A673 (cell line): ENCODE measurements at regions not wholly inside any gene's neighbourhood (a gene's known extent, or its start where the extent isn't known, plus 50 kb on each side); places are given as distances from the start of the nearest gene placed in this dataset.
"Not testable (repeated sequence)": the region's sequence is repeated elsewhere in the genome, so short reads cannot be mapped to it uniquely, and the experiment has no call there.

ENCODE experiments used
- BruUV-seq: library from RNA; stranded (reverse); fragments of 400-500 nt; replicated peaks from 2 replicates; lab custom pipeline; 2021; lab: Mats Ljungman, UMichigan
- CTCF ChIA-PET: fragments of 300-600 bp; sonication (Branson Sonifier 250); formaldehyde crosslinking; loops from one replicate; lab custom pipeline; 2022; ENCODE audit warnings: antibody characterized with exemption; lab: Charles Lee
- POLR2A ChIA-PET: fragments of 300-600 bp; sonication (Branson Sonifier 250); formaldehyde crosslinking; loops from one replicate; lab custom pipeline; 2022; ENCODE audit warnings: antibody characterized with exemption; ENCODE audit not compliant: low non-redundant PET; lab: Charles Lee
- DNase-seq: peaks from one replicate; pipeline ENCODE4 v3.0.0-alpha.2; 2015; ENCODE audit warnings: low spot score
- H3K27ac ChIP-seq: fragments of 200-600 bp; sonication (generic); 2 replicates; pipeline ENCODE4 v1.5.1; 2016; ENCODE audit warnings: mixed run types, low read depth, mild to moderate bottlenecking, mixed read lengths, antibody characterized with exemption, low read length; ENCODE audit not compliant: poor library complexity, severe bottlenecking
- H3K27me3 ChIP-seq: fragments of 200-600 bp; sonication (generic); replicated peaks from 2 replicates; pipeline ENCODE4 v1.6.1; 2017; ENCODE audit warnings: mixed run types, low read depth, mild to moderate bottlenecking, mixed read lengths, antibody characterized with exemption, low read length; ENCODE audit not compliant: insufficient read depth, poor library complexity
- H3K36me3 ChIP-seq: fragments of 200-600 bp; sonication (generic); 2 replicates; pipeline ENCODE4 v1.6.1; 2016; ENCODE audit warnings: mixed run types, mild to moderate bottlenecking, mixed read lengths, antibody characterized with exemption, low read length; ENCODE audit not compliant: insufficient read depth, poor library complexity, severe bottlenecking
- H3K4me1 ChIP-seq: fragments of 200-600 bp; sonication (generic); 2 replicates; pipeline ENCODE4 v1.6.1; 2017; ENCODE audit warnings: mixed run types, mild to moderate bottlenecking, mixed read lengths, antibody characterized with exemption, low read length; ENCODE audit not compliant: insufficient read depth, poor library complexity, severe bottlenecking
- H3K4me3 ChIP-seq: fragments of 200-600 bp; sonication (generic); 2 replicates; pipeline ENCODE4 v1.5.1; 2016; ENCODE audit warnings: low read depth, mixed run types, mild to moderate bottlenecking, mixed read lengths, low read length; ENCODE audit not compliant: poor library complexity, severe bottlenecking
- H3K9me3 ChIP-seq: fragments of 200-600 bp; sonication (generic); 2 replicates; pipeline ENCODE4 v1.6.1; 2016; ENCODE audit warnings: mixed run types, low read depth, mild to moderate bottlenecking, mixed read lengths, antibody characterized with exemption, low read length; ENCODE audit not compliant: poor library complexity, severe bottlenecking
- CTCF ChIP-seq: fragments of 300-800, 200-600 bp; sonication (generic); conservative IDR thresholded peaks from 2 replicates; pipeline ENCODE4 v1.5.1; 2017; ENCODE audit warnings: low read depth, mild to moderate bottlenecking, antibody characterized with exemption, low read length, moderate library complexity, mixed read lengths
- EZH2 ChIP-seq: fragments of 200-600 bp; sonication (generic); IDR thresholded peaks from 2 replicates; pipeline ENCODE4 v1.6.1; 2017; ENCODE audit warnings: borderline replicate concordance, low read depth, mild to moderate bottlenecking, mixed read lengths, antibody characterized with exemption, low read length; ENCODE audit not compliant: poor library complexity, severe bottlenecking
- intact Hi-C: fragments of 100-400 bp; cut with micrococcal nuclease; formaldehyde crosslinking; loops from one replicate; pipeline ENCODE4 v1.10.0; 2022; ENCODE audit not compliant: unreplicated experiment

- Histone ChIP-seq H3K36me3 (peaks cover 17% of the 10 kb centered on the region), H3K27me3 (no peaks in the 10 kb centered on the region), H3K27ac (peak overlapping the region; percentile 90), H3K4me1 (peaks cover 4% of the 10 kb centered on the region), H3K9me3 (no peaks in the 10 kb centered on the region), H3K4me3 (peak overlapping the region; percentile 89)
- BruUV-seq: no TSS peak
- ChIA-PET CTCF (no interaction called here), POLR2A (interaction anchor here (0.6 kb wide), 1 partner anchor 376 kb away, joined by 4 read pairs; no protein-coding TSS in a partner anchor)
- intact Hi-C loops: loop anchor here (2.0 kb wide), 1 partner anchor 20 kb away; no protein-coding TSS in a partner anchor
- peak; percentile 95 for DNase-seq
- TF ChIP-seq CTCF: no peak
- TF ChIP-seq EZH2: no peak
Measured at GRCh38 chr7:65750511-65751344, 122.1 kb upstream of the VKORC1L1 start.

DNA sequence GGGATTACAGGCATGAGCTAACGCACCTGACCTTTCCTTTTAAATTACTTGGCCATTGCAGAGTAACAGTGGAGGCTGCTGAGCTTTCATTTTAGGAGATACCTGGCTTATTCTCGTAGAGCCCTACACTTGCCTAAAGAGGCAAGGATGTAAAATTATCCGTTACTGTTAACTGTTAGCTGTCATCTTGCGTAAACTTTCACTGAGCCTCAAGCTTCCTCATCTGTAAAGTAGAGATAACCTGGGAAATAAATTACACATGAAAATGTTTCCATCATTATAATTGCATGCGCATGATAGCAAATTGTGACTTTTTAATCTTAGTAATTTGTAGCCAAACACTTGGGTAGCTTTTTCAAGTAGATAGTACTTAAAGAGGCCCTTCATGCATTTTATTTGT, 118.8 kb upstream of the VKORC1L1 start:
- H3K4me3 ChIP-seq, DNase-seq, BruUV-seq, intact Hi-C loops, CTCF ChIA-PET, H3K27ac ChIP-seq, H3K4me1 ChIP-seq, H3K27me3 ChIP-seq, POLR2A ChIA-PET, H3K9me3 ChIP-seq: not testable (repeated sequence)
- H3K36me3 ChIP-seq: peaks cover 21% of the 10 kb centered on the region

DNA sequence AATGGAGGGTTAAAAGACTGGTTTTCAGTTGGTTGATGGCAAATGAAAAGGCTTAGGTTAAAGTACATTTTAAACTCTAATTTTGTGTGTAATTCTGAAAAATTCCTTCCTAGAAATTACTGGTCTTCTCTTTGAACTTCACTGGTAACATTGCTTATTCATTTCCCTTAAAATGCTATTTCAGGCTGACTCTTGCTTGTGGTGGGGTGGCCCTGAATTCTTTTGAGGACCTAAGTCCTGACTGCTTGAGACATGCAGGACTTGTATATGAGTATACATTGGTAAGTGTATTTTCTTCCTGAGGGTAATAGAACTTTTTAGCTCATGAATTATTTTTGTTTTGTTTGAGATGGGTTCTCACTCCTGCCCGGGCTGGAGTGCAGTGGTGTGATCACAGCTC, 113.9 kb upstream of the VKORC1L1 start:
- H3K4me3 ChIP-seq, DNase-seq, H3K27ac ChIP-seq, H3K9me3 ChIP-seq, BruUV-seq, H3K4me1 ChIP-seq, CTCF ChIA-PET, intact Hi-C loops, POLR2A ChIA-PET, H3K27me3 ChIP-seq: not testable (repeated sequence)
- peaks cover 21% of the 10 kb centered on the region for H3K36me3 ChIP-seq

- H3K4me1 ChIP-seq, H3K4me3 ChIP-seq, H3K36me3 ChIP-seq, BruUV-seq, H3K9me3 ChIP-seq, DNase-seq, CTCF ChIA-PET, intact Hi-C loops, H3K27me3 ChIP-seq, POLR2A ChIA-PET: not testable (repeated sequence)
- H3K27ac ChIP-seq: peak overlapping the region; percentile 21
Measured at GRCh38 chr7:65762712-65763111, 110.2 kb upstream of the VKORC1L1 start.

DNA sequence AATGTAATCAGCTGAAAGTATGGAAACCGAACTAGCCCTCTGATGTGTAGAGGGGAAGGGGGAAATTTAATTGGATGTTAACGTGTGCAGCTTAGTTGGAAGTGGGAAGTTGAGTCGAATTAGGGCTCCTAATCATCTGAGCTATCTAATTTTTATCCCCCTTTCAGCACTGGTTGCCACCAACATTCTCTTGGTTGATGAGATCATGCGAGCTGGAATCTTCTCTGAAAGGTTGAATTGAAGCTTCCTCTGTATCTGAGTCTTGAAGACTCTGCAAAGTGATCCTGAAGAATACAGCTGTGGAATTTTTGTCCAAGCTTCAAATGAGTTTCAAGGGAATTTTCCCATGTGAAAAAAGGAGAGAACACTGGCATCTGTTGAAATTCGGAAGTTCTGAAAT, 109.8 kb upstream of the VKORC1L1 start:
- CTCF ChIA-PET, H3K27me3 ChIP-seq, H3K4me1 ChIP-seq, H3K9me3 ChIP-seq, POLR2A ChIA-PET, H3K4me3 ChIP-seq, DNase-seq, H3K36me3 ChIP-seq, intact Hi-C loops: not testable (repeated sequence)
- BruUV-seq: TSS peak; percentile 18
- H3K27ac ChIP-seq: peak overlapping the region; percentile 21

- CTCF ChIA-PET, H3K4me1 ChIP-seq, H3K9me3 ChIP-seq, H3K36me3 ChIP-seq, POLR2A ChIA-PET, BruUV-seq, intact Hi-C loops, H3K27me3 ChIP-seq: not testable (repeated sequence)
- peak overlapping the region; percentile 83 for H3K27ac ChIP-seq
- H3K4me3 ChIP-seq: peak overlapping the region; percentile 81
- DNase-seq: peak; percentile 91
Measured at GRCh38 chr7:65770473-65771225, 102.2 kb upstream of the VKORC1L1 start.
